ENCODE measurements at regions not wholly inside any gene's neighbourhood (a gene's known extent, or its start where the extent isn't known, plus 50 kb on each side); places are given as distances from the start of the nearest gene placed in this dataset.

DNA sequence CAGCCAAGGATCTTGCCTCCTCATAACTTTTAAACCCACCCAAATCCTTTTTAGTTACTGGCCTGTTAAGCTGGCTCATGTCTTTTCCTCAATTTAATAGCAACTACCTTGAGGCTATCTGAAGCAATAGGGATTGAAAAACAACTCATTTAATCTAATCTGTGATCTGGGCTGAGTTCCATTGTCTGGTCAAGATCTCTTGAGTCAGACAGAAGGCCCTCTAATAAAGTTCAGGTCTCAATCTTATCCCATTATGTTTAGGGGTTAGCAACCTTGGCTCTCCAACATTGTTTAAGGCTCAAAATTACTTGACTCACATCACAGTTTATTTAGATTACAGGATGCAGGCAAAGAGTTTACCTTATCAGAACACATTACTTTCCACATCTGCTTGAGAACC is 436.1 kb downstream of the ANKRD50 start:
- TF ChIP-seq, protein P1, sequence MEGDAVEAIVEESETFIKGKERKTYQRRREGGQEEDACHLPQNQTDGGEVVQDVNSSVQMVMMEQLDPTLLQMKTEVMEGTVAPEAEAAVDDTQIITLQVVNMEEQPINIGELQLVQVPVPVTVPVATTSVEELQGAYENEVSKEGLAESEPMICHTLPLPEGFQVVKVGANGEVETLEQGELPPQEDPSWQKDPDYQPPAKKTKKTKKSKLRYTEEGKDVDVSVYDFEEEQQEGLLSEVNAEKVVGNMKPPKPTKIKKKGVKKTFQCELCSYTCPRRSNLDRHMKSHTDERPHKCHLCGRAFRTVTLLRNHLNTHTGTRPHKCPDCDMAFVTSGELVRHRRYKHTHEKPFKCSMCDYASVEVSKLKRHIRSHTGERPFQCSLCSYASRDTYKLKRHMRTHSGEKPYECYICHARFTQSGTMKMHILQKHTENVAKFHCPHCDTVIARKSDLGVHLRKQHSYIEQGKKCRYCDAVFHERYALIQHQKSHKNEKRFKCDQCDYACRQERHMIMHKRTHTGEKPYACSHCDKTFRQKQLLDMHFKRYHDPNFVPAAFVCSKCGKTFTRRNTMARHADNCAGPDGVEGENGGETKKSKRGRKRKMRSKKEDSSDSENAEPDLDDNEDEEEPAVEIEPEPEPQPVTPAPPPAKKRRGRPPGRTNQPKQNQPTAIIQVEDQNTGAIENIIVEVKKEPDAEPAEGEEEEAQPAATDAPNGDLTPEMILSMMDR (IDR thresholded peaks at IDR 0.05), result no peak
- no peak for TF ChIP-seq POLR2A (IDR thresholded peaks at IDR 0.05)

All from esophagus squamous epithelium (tissue), 4 donors.